ENCODE measurements at regions not wholly inside any gene's neighbourhood (a gene's known extent, or its start where the extent isn't known, plus 50 kb on each side); places are given as distances from the start of the nearest gene placed in this dataset.

- TF ChIP-seq CTCF (IDR thresholded peaks at IDR 0.05) (no peak), POLR2AphosphoS5 (IDR thresholded peaks at IDR 0.05; ENCODE audit: insufficient read depth in 1 of 2, low read depth in 1 of 2) (no peak), POLR2A (IDR thresholded peaks at IDR 0.05) (no peak)
Measured at GRCh38 chr15:100763835-100764750, 115.5 kb upstream of the ALDH1A3 start.

All from vagina (tissue), 2 donors.